Right lobe of liver (tissue), 6 donors: ENCODE measurements at regions not wholly inside any gene's neighbourhood (a gene's known extent, or its start where the extent isn't known, plus 50 kb on each side); places are given as distances from the start of the nearest gene placed in this dataset.

Experiments used
- ATAC-seq, 4 donors: fragments of 200-7000 bp; cut with Tn5 transposase; one replicate each; pipeline ENCODE4 v1.9.1; 2020; ENCODE audit warnings: mild to moderate bottlenecking in 4 of 4, moderate library complexity in 4 of 4
- DNase-seq, 3 donors: peaks; one replicate each; pipeline ENCODE4 v3.0.0-alpha.2; 2020
- H3K27ac ChIP-seq, 3 donors: fragments of 200-600 bp; one replicate each; pipeline ENCODE4 v1.8.0; 2022
- H3K27me3 ChIP-seq, 2 donors: fragments of 200-600 bp; one replicate each; pipeline ENCODE4 v1.8.0; 2022
- H3K36me3 ChIP-seq, 4 donors: fragments of 200-600 bp; sonication (generic) in 1 of 4; one replicate each; pipeline versions ENCODE4 v1.5.1 to v1.8.0; 2017 to 2022; ENCODE audit warnings: control low read depth in 1 of 4
- H3K4me1 ChIP-seq, 4 donors: fragments of 200-600 bp; sonication (generic) in 1 of 4; one replicate each; pipeline versions ENCODE4 v1.5.1 to v1.8.0; 2017 to 2022; ENCODE audit warnings: control low read depth in 1 of 4
- H3K4me3 ChIP-seq, 3 donors: fragments of 200-600 bp; one replicate each; pipeline ENCODE4 v1.8.0; 2022
- H3K9me3 ChIP-seq, 4 donors: fragments of 200-600 bp; sonication (generic) in 1 of 4; one replicate each; pipeline versions ENCODE4 v1.5.1 to v1.8.0; 2017 to 2022; ENCODE audit warnings: control low read depth in 1 of 4
- CTCF ChIP-seq, 4 donors: fragments of 200-600 bp in 3 of 4; fragments of 450-650 bp in 1 of 4; IDR thresholded peaks; one replicate each; pipeline versions ENCODE4 v1.5.1 to v1.8.0; 2016 to 2022; ENCODE audit warnings: antibody characterized with exemption in 4 of 4, mild to moderate bottlenecking in 2 of 4
- POLR2A ChIP-seq: fragments of 450-650 bp; IDR thresholded peaks from one replicate; pipeline ENCODE4 v1.6.1; 2017; ENCODE audit warnings: antibody characterized with exemption, mild to moderate bottlenecking
- WGBS: methylation state at CpG from one replicate; pipeline ENCODE4 v1.1.6; 2018; ENCODE audit warnings: low coverage, low lambda C conversion rate; ENCODE audit not compliant: insufficient coverage; ENCODE audit errors: missing lambda C conversion rate; 5-methylcytosine and 5-hydroxymethylcytosine counted together
- intact Hi-C, 2 donors: fragments of 100-400 bp; cut with DNase I; formaldehyde crosslinking; loops; one replicate each; pipeline versions ENCODE4 v1.11.2 to v1.14.1; 2022
- donor health status: DM: no; HTN: yes; CAD: no.
- donor health status: DM: no; HTN: no; CAD: no.
- donor health status: DM: no; HTN: no; CAD: no.
- donor health status: DM: no; HTN: yes; CAD: no.
- donor health status: DM: no; HTN: yes; CAD: no.

DNA sequence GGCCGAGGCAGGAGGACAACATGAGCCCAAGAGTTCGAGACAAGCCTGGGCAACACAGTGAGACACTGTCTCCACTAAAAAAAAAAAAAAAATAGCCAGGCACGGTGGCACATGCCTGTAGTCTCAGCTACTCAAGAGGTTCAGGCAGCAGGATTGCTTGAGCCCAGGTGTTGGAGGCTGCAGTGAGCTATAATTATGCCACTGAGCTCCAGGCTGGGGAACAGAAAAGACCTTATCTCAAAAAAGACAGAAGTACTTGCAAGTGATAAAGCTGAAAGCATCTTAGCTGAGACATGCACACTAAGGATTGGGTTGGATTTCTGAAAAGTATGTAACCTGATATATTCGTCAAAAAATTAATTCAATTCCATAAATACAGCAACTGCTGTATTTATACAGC, 68.4 kb downstream of the PPP1R3C start:
- no peaks in the 10 kb centered on the region for H3K27me3 ChIP-seq
- H3K4me3 ChIP-seq: no peak overlapping the region
- no peaks in the 10 kb centered on the region for H3K9me3 ChIP-seq
- TF ChIP-seq CTCF (IDR thresholded peaks at IDR 0.05) (no peak), POLR2A (no peak)
- 81% methylated on average over 2 of the region's 4 CpGs for WGBS
- no peak overlapping the region for H3K27ac ChIP-seq
- intact Hi-C loops: loop anchor here in 1 of 2 donors (10.0 kb wide), 1 partner anchor 60 kb away; no protein-coding TSS in a partner anchor
- H3K4me1 ChIP-seq: peaks cover 0 to 11% (median under 1%) of the 10 kb centered on the region in 4 donors
- DNase-seq (no peak), ATAC-seq (no peak)
- no peaks in the 10 kb centered on the region for H3K36me3 ChIP-seq
